HFFc6 (cell line): ENCODE measurements at regions not wholly inside any gene's neighbourhood (a gene's known extent, or its start where the extent isn't known, plus 50 kb on each side); places are given as distances from the start of the nearest gene placed in this dataset.

ENCODE experiments used
- DNase-seq: peaks from one replicate; pipeline ENCODE4 v3.0.0-alpha.2; 2018
- H3K27ac Mint-ChIP-seq: 2 replicates; pipeline ENCODE4 v1.8.0; 2020; ENCODE audit warnings: mild to moderate bottlenecking, mixed read lengths
- H3K27me3 Mint-ChIP-seq: 2 replicates; pipeline ENCODE4 v1.8.0; 2021; ENCODE audit warnings: mild to moderate bottlenecking, moderate library complexity, mixed read lengths; ENCODE audit not compliant: insufficient read depth
- H3K36me3 Mint-ChIP-seq: 2 replicates; pipeline ENCODE4 v1.8.0; 2021; ENCODE audit warnings: low read depth, mixed read lengths
- H3K4me1 Mint-ChIP-seq: 2 replicates; pipeline ENCODE4 v1.8.0; 2020; ENCODE audit warnings: low read depth, mixed read lengths
- H3K4me3 Mint-ChIP-seq: 2 replicates; pipeline ENCODE4 v1.8.0; 2020; ENCODE audit warnings: mild to moderate bottlenecking, moderate library complexity, mixed read lengths
- H3K9me3 Mint-ChIP-seq: 2 replicates; pipeline ENCODE4 v1.8.0; 2020; ENCODE audit warnings: mild to moderate bottlenecking, mixed read lengths
- CTCF ChIP-seq: fragments of 200-600 bp; sonication (generic); IDR thresholded peaks from 2 replicates; pipeline ENCODE4 v1.5.0; 2021; ENCODE audit warnings: antibody characterized with exemption, mild to moderate bottlenecking

GRCh38 chr7:68371985-68372384, 1226.3 kb upstream of the AUTS2 start:
- no peak for TF ChIP-seq CTCF
- no peaks in the 10 kb centered on the region for H3K36me3 Mint-ChIP-seq
- no peaks in the 10 kb centered on the region for H3K27me3 Mint-ChIP-seq
- no peak overlapping the region for H3K4me3 Mint-ChIP-seq
- no peaks in the 10 kb centered on the region for H3K4me1 Mint-ChIP-seq
- no peak for DNase-seq
- no peak overlapping the region for H3K27ac Mint-ChIP-seq
- H3K9me3 Mint-ChIP-seq = peaks cover 58% of the 10 kb centered on the region

- TF ChIP-seq CTCF = no peak
- Mint-ChIP-seq H3K4me3 (no peak overlapping the region), H3K9me3 (peaks cover 38% of the 10 kb centered on the region), H3K27me3 (no peaks in the 10 kb centered on the region), H3K4me1 (no peaks in the 10 kb centered on the region), H3K36me3 (no peaks in the 10 kb centered on the region), H3K27ac (no peak overlapping the region)
- DNase-seq = no peak
These were observed 1222.1 kb upstream of the AUTS2 start for GRCh38 chr7:68376131-68376661.

- TF ChIP-seq CTCF = no peak
- Mint-ChIP-seq H3K4me3 (no peak overlapping the region), H3K4me1 (no peaks in the 10 kb centered on the region), H3K36me3 (0 out of 2 replicates have a peak, but pooled peaks cover 5% of the 10 kb centered on the region), H3K27ac (no peak overlapping the region), H3K27me3 (no peaks in the 10 kb centered on the region), H3K9me3 (peaks cover 31% of the 10 kb centered on the region)
- DNase-seq = no peak
These were observed 1216.5 kb upstream of the AUTS2 start for GRCh38 chr7:68381731-68382130.

- Mint-ChIP-seq H3K4me1 (no peaks in the 10 kb centered on the region), H3K9me3 (peaks cover 28% of the 10 kb centered on the region)
These were observed 1213.7 kb upstream of the AUTS2 start for GRCh38 chr7:68384581-68384980.

GRCh38 chr7:68393051-68393450, 1205.2 kb upstream of the AUTS2 start:
- no peaks in the 10 kb centered on the region for H3K4me1 Mint-ChIP-seq
- no peaks in the 10 kb centered on the region; the same call in 1 of the 2 replicates for H3K27me3 Mint-ChIP-seq
- H3K36me3 Mint-ChIP-seq = no peaks in the 10 kb centered on the region
- H3K4me3 Mint-ChIP-seq = no peak overlapping the region
- H3K9me3 Mint-ChIP-seq = peaks cover 54% of the 10 kb centered on the region
- H3K27ac Mint-ChIP-seq = no peak overlapping the region
- no peak for TF ChIP-seq CTCF
- no peak for DNase-seq

More at GRCh38 chr7:68384581-68384980, 1213.7 kb upstream of the AUTS2 start:
- Mint-ChIP-seq H3K27me3 (no peaks in the 10 kb centered on the region), H3K27ac (no peak overlapping the region), H3K4me3 (no peak overlapping the region), H3K36me3 (0 out of 2 replicates have a peak, but pooled peaks cover 5% of the 10 kb centered on the region)
- no peak for DNase-seq
- no peak for TF ChIP-seq CTCF

- H3K27me3 Mint-ChIP-seq = no peaks in the 10 kb centered on the region; the same call in 1 of the 2 replicates
- H3K27ac Mint-ChIP-seq = no peak overlapping the region
- no peak for TF ChIP-seq CTCF
- no peak overlapping the region for H3K4me3 Mint-ChIP-seq
- peaks cover 58% of the 10 kb centered on the region for H3K9me3 Mint-ChIP-seq
- no peaks in the 10 kb centered on the region for H3K36me3 Mint-ChIP-seq
- H3K4me1 Mint-ChIP-seq = no peaks in the 10 kb centered on the region
- no peak for DNase-seq
These were observed 1204.1 kb upstream of the AUTS2 start for GRCh38 chr7:68394131-68394530.
